SK-N-SH treated with all-trans-retinoic acid at 6 μM for 48 hours (cell line): ENCODE measurements at regions not wholly inside any gene's neighbourhood (a gene's known extent, or its start where the extent isn't known, plus 50 kb on each side); places are given as distances from the start of the nearest gene placed in this dataset.

Experiments
- ATAC-seq: fragments of 200-7000 bp; cut with Tn5 transposase; 3 replicates; pipeline ENCODE4 v1.9.1; 2020; ENCODE audit warnings: mild to moderate bottlenecking, moderate library complexity
- CREB5 ChIP-seq: fragments of 250-450 bp; sonication (Bioruptor Pico); IDR thresholded peaks from 2 replicates; pipeline ENCODE4 v1.5.1; 2020; ENCODE audit warnings: low read depth, mild to moderate bottlenecking, moderate library complexity
- CSDC2 ChIP-seq: fragments of 250-450 bp; sonication (Bioruptor Pico); IDR thresholded peaks from 2 replicates; pipeline ENCODE4 v1.5.0; 2020; ENCODE audit warnings: mild to moderate bottlenecking, moderate library complexity
- CSRNP3 ChIP-seq: fragments of 250-450 bp; sonication (Bioruptor Pico); IDR thresholded peaks from 2 replicates; pipeline ENCODE4 v1.5.1; 2021; ENCODE audit warnings: mild to moderate bottlenecking, moderate library complexity
- ESRRG ChIP-seq: fragments of 250-450 bp; sonication (Bioruptor Pico); IDR thresholded peaks from 2 replicates; pipeline ENCODE4 v1.6.1; 2021; ENCODE audit warnings: mild to moderate bottlenecking
- GLIS3 ChIP-seq: fragments of 250-450 bp; sonication (Bioruptor Pico); IDR thresholded peaks from 2 replicates; pipeline ENCODE4 v1.5.0; 2020; ENCODE audit warnings: mild to moderate bottlenecking, moderate library complexity
- ISL1 ChIP-seq: fragments of 250-450 bp; sonication (Bioruptor Pico); IDR thresholded peaks from 2 replicates; pipeline ENCODE4 v2.1.2; 2022; ENCODE audit warnings: mild to moderate bottlenecking, moderate library complexity
- OSR1 ChIP-seq: fragments of 250-450 bp; sonication (Bioruptor Pico); IDR thresholded peaks from 2 replicates; pipeline ENCODE4 v1.8.0; 2022; ENCODE audit warnings: moderate library complexity, mild to moderate bottlenecking, inconsistent platforms
- PATZ1 ChIP-seq: fragments of 250-450 bp; sonication (Bioruptor Pico); IDR thresholded peaks from 2 replicates; pipeline ENCODE4 v1.8.0; 2020; ENCODE audit warnings: mild to moderate bottlenecking, moderate library complexity, borderline replicate concordance
- POU6F1 ChIP-seq: fragments of 250-450 bp; sonication (Bioruptor Pico); IDR thresholded peaks from 2 replicates; pipeline ENCODE4 v1.8.0; 2021; ENCODE audit warnings: low read depth, mild to moderate bottlenecking, moderate library complexity, borderline replicate concordance
- RARB ChIP-seq: fragments of 250-450 bp; sonication (Bioruptor Pico); IDR thresholded peaks from 2 replicates; pipeline ENCODE4 v1.8.0; 2021; ENCODE audit warnings: mild to moderate bottlenecking, moderate library complexity
- SNAI2 ChIP-seq: fragments of 250-450 bp; sonication (Bioruptor Pico); IDR thresholded peaks from 2 replicates; pipeline ENCODE4 v1.5.0; 2020; ENCODE audit warnings: mild to moderate bottlenecking, moderate library complexity
- TCF4 ChIP-seq: fragments of 250-450 bp; sonication (Bioruptor Pico); IDR thresholded peaks from 2 replicates; pipeline ENCODE4 v1.8.0; 2021; ENCODE audit warnings: mild to moderate bottlenecking, moderate library complexity, borderline replicate concordance
- TOX ChIP-seq: fragments of 250-450 bp; sonication (Bioruptor Pico); IDR thresholded peaks from 2 replicates; pipeline ENCODE4 v1.8.0; 2021; ENCODE audit warnings: mild to moderate bottlenecking, moderate library complexity, borderline replicate concordance
- TSHZ2 ChIP-seq: fragments of 250-450 bp; sonication (Bioruptor Pico); IDR thresholded peaks from 2 replicates; pipeline ENCODE4 v1.5.0; 2020; ENCODE audit warnings: mild to moderate bottlenecking, moderate library complexity
- ZC3H10 ChIP-seq: fragments of 250-450 bp; sonication (Bioruptor Pico); IDR thresholded peaks from 2 replicates; pipeline ENCODE4 v1.5.1; 2021; ENCODE audit warnings: mild to moderate bottlenecking, moderate library complexity
- ZFP3 ChIP-seq: fragments of 250-450 bp; sonication (Bioruptor Pico); IDR thresholded peaks from 2 replicates; pipeline ENCODE4 v1.5.0; 2020; ENCODE audit warnings: mild to moderate bottlenecking, moderate library complexity
- ZNF565 ChIP-seq: fragments of 450-650 bp; formaldehyde crosslinking; conservative IDR thresholded peaks from 2 replicates; pipeline ENCODE4 v1.5.0; 2020; ENCODE audit warnings: low read depth, mild to moderate bottlenecking, moderate library complexity
- ZNF8 ChIP-seq: fragments of 450-650 bp; formaldehyde crosslinking; IDR thresholded peaks from 2 replicates; pipeline ENCODE4 v1.5.0; 2020; ENCODE audit warnings: mild to moderate bottlenecking, moderate library complexity

GRCh38 chr1:98355656-98356383 lies 305.7 kb upstream of the SNX7 start:
- peak; percentile 63 for ATAC-seq

GRCh38 chr1:98352378-98352777 lies 309.1 kb upstream of the SNX7 start:
- no peak for TF ChIP-seq CSDC2
- ATAC-seq, result no peak

More at GRCh38 chr1:98355656-98356383, 305.7 kb upstream of the SNX7 start:
- TF ChIP-seq ZC3H10 (CRISPR knock-in tag) (no peak), ZNF8 (CRISPR knock-in tag) (no peak), CREB5 (CRISPR knock-in tag) (no peak), GLIS3 (CRISPR knock-in tag) (no peak), ZNF565 (no peak), TSHZ2 (CRISPR knock-in tag) (no peak), SNAI2 (CRISPR knock-in tag) (no peak), TCF4 (CRISPR knock-in tag) (no peak)

- TF ChIP-seq ESRRG (CRISPR knock-in tag) (no peak), SNAI2 (CRISPR knock-in tag) (no peak), TOX (CRISPR knock-in tag) (no peak), GLIS3 (CRISPR knock-in tag) (no peak), ISL1 (no peak), OSR1 (CRISPR knock-in tag) (no peak), ZNF565 (no peak), ZC3H10 (CRISPR knock-in tag) (no peak), TCF4 (CRISPR knock-in tag) (no peak), RARB (no peak), PATZ1 (CRISPR knock-in tag) (no peak), ZFP3 (CRISPR knock-in tag) (no peak)
- no peak for ATAC-seq
These were observed 310.0 kb upstream of the SNX7 start for GRCh38 chr1:98351561-98351960.

GRCh38 chr1:98345417-98345816 lies 316.1 kb upstream of the SNX7 start:
- no peak for TF ChIP-seq TSHZ2 (CRISPR knock-in tag)
- TF ChIP-seq CSRNP3 (CRISPR knock-in tag), result no peak
- TF ChIP-seq CREB5 (CRISPR knock-in tag), result no peak
- TF ChIP-seq ZNF8 (CRISPR knock-in tag), result no peak
- TF ChIP-seq ZNF565, result no peak
- TF ChIP-seq POU6F1 (CRISPR knock-in tag), result no peak
- no peak for ATAC-seq
